K562 (cell line): ENCODE measurements at regions not wholly inside any gene's neighbourhood (a gene's known extent, or its start where the extent isn't known, plus 50 kb on each side); places are given as distances from the start of the nearest gene placed in this dataset.

Source experiments
- ATAC-seq: fragments of 200-7000 bp; cut with Tn5 transposase; 3 replicates; pipeline ENCODE4 v1.9.1; 2020; ENCODE audit warnings: moderate library complexity
- BruUV-seq: library from RNA; stranded (reverse); fragments of 400-500 nt; replicated peaks from 2 replicates; lab custom pipeline; 2021; lab: Mats Ljungman, UMichigan
- CTCF ChIA-PET: fragments of 300-600 bp; formaldehyde crosslinking; extraction: SDS; loops from one replicate; lab custom pipeline; 2021; ENCODE audit warnings: low intra/inter-chr PET ratio; lab: Yijun Ruan, JAX
- POLR2A ChIA-PET: fragments of 300-600, 350-650 bp; sonication (Branson Sonifier 250); formaldehyde crosslinking; extraction: SDS; loops from one replicate; lab custom pipeline; 2021; ENCODE audit warnings: antibody characterized with exemption, inconsistent platforms; lab: Yijun Ruan, JAX
- DNase-seq, 4 experiments: peaks; one replicate each; pipeline versions ENCODE4 v3.0.0 to v3.0.0-alpha.2; 2011 to 2018; ENCODE audit warnings: low spot score in 3 of 4, mixed read lengths in 3 of 4; ENCODE audit errors: extremely low read depth in 1 of 4
- FAIRE-seq: peaks from 2 replicates; lab custom pipeline; 2011; peaks lifted over from hg19 to GRCh38; lab: Jason Lieb, UNC
- H2AFZ ChIP-seq: 2 replicates; pipeline ENCODE4 v1.6.0; 2011; ENCODE audit warnings: low read depth, low read length, control low read depth, inconsistent platforms
- H3K27ac ChIP-seq: fragments of 200-600 bp; 3 replicates; pipeline ENCODE4 v1.8.0; 2011; ENCODE audit warnings: low read depth, mild to moderate bottlenecking, control low read depth, inconsistent platforms, low read length, moderate library complexity, mixed read lengths; ENCODE audit errors: extremely low read depth
- H3K27me3 ChIP-seq, 2 experiments: fragments of 300-600 bp in 1 of 2; 2 replicates in 1 of 2; 3 replicates in 1 of 2; pipeline versions ENCODE4 v1.6.0 to v1.8.0; 2011; ENCODE audit warnings: inconsistent platforms in 2 of 2, low read length in 2 of 2, mild to moderate bottlenecking in 1 of 2, mixed read lengths in 1 of 2, moderate library complexity in 1 of 2; ENCODE audit not compliant: control insufficient read depth in 2 of 2, insufficient read depth in 2 of 2
- H3K36me3 ChIP-seq: fragments of 300-600 bp; 3 replicates; pipeline ENCODE4 v1.8.0; 2011; ENCODE audit warnings: mild to moderate bottlenecking, low read length, inconsistent platforms; ENCODE audit not compliant: control insufficient read depth, insufficient read depth
- H3K4me1 ChIP-seq, 2 experiments: fragments of 200-600 bp in 1 of 2; replicated peaks in 1 of 2; 2 replicates in 1 of 2; 3 replicates in 1 of 2; pipeline versions ENCODE4 v1.5.1 to v1.8.0; 2011; ENCODE audit warnings: inconsistent platforms in 2 of 2, low read length in 2 of 2, mild to moderate bottlenecking in 1 of 2, mixed read lengths in 1 of 2, moderate library complexity in 1 of 2; ENCODE audit not compliant: control insufficient read depth in 2 of 2, insufficient read depth in 2 of 2
- H3K4me2 ChIP-seq: 2 replicates; pipeline ENCODE4 v1.6.1; 2011; ENCODE audit warnings: low read length, control low read depth, inconsistent platforms, mixed read lengths; ENCODE audit not compliant: insufficient read depth
- H3K4me3 ChIP-seq: fragments of 200-600 bp; sonication (generic), shearing (Covaris generic); 2 replicates; pipeline ENCODE4 v1.5.1; 2016; ENCODE audit warnings: control low read depth, inconsistent platforms
- H3K79me2 ChIP-seq: fragments of 200-600 bp; 3 replicates; pipeline ENCODE4 v1.8.0; 2011; ENCODE audit warnings: low read length, inconsistent platforms; ENCODE audit not compliant: control insufficient read depth, insufficient read depth
- H3K9ac ChIP-seq, 2 experiments: 2 replicates each; pipeline versions ENCODE4 v1.6.0 to v1.6.1; 2011; ENCODE audit warnings: low read depth in 2 of 2, low read length in 2 of 2, control low read depth in 1 of 2, inconsistent platforms in 1 of 2, mild to moderate bottlenecking in 1 of 2, mixed read lengths in 1 of 2; ENCODE audit not compliant: insufficient read depth in 1 of 2
- H3K9me1 ChIP-seq: one replicate; pipeline ENCODE4 v1.6.0; 2011; ENCODE audit warnings: inconsistent platforms, mild to moderate bottlenecking, low read length, moderate library complexity; ENCODE audit not compliant: control insufficient read depth, insufficient read depth
- H3K9me3 ChIP-seq: replicated peaks from 2 replicates; pipeline ENCODE4 v1.5.1; 2011; ENCODE audit warnings: low read depth, low read length, inconsistent platforms; ENCODE audit not compliant: control insufficient read depth, insufficient read depth
- H4K20me1 ChIP-seq: replicated peaks from 2 replicates; pipeline ENCODE4 v1.6.1; 2011; ENCODE audit warnings: low read length, inconsistent platforms, mixed read lengths; ENCODE audit not compliant: control insufficient read depth, insufficient read depth
- ASH1L ChIP-seq: fragments of 450-650 bp; IDR thresholded peaks from 2 replicates; pipeline ENCODE4 v1.6.1; 2018; ENCODE audit warnings: borderline replicate concordance, mild to moderate bottlenecking, low read depth; ENCODE audit not compliant: partially characterized antibody
- CSDE1 ChIP-seq, 2 experiments: fragments of 450-650 bp; IDR thresholded peaks; 2 replicates each; pipeline ENCODE4 v1.6.1; 2016; ENCODE audit warnings: mild to moderate bottlenecking in 1 of 2
- E2F3 ChIP-seq: fragments of 250-450 bp; sonication (Bioruptor Pico); IDR thresholded peaks from 2 replicates; pipeline ENCODE4 v1.4.0; 2020; ENCODE audit warnings: mild to moderate bottlenecking
- FOXJ2 ChIP-seq: fragments of 200-800 bp; sonication (Bioruptor generic); IDR thresholded peaks from 2 replicates; pipeline ENCODE4 v1.6.1; 2016; ENCODE audit warnings: missing genetic modification characterization, missing compliant biosample characterization
- TEAD4 ChIP-seq, 2 experiments: sonication (generic) in 1 of 2; formaldehyde crosslinking in 1 of 2; IDR thresholded peaks; 2 replicates each; pipeline versions ENCODE4 v1.6.1 to v1.8.0; 2012 to 2022; ENCODE audit warnings: borderline replicate concordance in 1 of 2, inconsistent platforms in 1 of 2, low read length in 1 of 2, mild to moderate bottlenecking in 1 of 2, missing genetic modification reagents in 1 of 2
- THRB ChIP-seq: fragments of 450-650 bp; formaldehyde crosslinking; conservative IDR thresholded peaks from 2 replicates; pipeline ENCODE4 v1.4.0; 2022; ENCODE audit warnings: mild to moderate bottlenecking, missing genetic modification characterization
- UBTF ChIP-seq, 2 experiments: IDR thresholded peaks; 2 replicates each; pipeline ENCODE4 v1.6.1; 2012; ENCODE audit warnings: improper control_type of control experiment in 2 of 2, low read depth in 2 of 2, low read length in 2 of 2, borderline replicate concordance in 1 of 2
- ZBTB5 ChIP-seq: fragments of 450-650 bp; IDR thresholded peaks from 2 replicates; pipeline ENCODE4 v1.6.1; 2017; ENCODE audit warnings: antibody characterized with exemption
- WGBS: fragments of 100-300 bp; shearing (Covaris generic); methylation state at CpG from one replicate; pipeline ENCODE4 v1.1.6; 2016; ENCODE audit warnings: low coverage, mixed read lengths; ENCODE audit not compliant: insufficient coverage; ENCODE audit errors: missing lambda C conversion rate; 5-methylcytosine and 5-hydroxymethylcytosine counted together
- in situ Hi-C: fragments of 300-500 bp; cut with MboI; formaldehyde crosslinking; loops from 4 replicates; pipeline ENCODE4 v1.15.0; 2018; ENCODE audit warnings: inconsistent platforms, mixed read lengths
- intact Hi-C: fragments of 100-400 bp; cut with micrococcal nuclease; formaldehyde crosslinking; loops from 2 replicates; pipeline ENCODE4 v1.14.2; 2022

- no peaks in the 10 kb centered on the region for H4K20me1 ChIP-seq
- H2AFZ ChIP-seq, result no peak overlapping the region
- H3K27me3 ChIP-seq, result no peaks in the 10 kb centered on the region
- no TSS peak for BruUV-seq
- CTCF ChIA-PET, result no interaction called here
- no peaks in the 10 kb centered on the region for H3K79me2 ChIP-seq
- H3K9me1 ChIP-seq, result no peaks in the 10 kb centered on the region
- no peak overlapping the region for H3K4me3 ChIP-seq
- 70% methylated on average over 7 of the region's 7 CpGs for WGBS
- H3K9ac ChIP-seq, result no peak overlapping the region
- no peak for DNase-seq
- intact Hi-C loops, result no loop called here
- no peak for FAIRE-seq
- no peaks in the 10 kb centered on the region for H3K36me3 ChIP-seq
- no peak for ATAC-seq
- POLR2A ChIA-PET, result interaction anchor here (0.6 to 1.0 kb wide), 3 partner anchors 12 to 321 kb away, joined by 3 read pairs; no protein-coding TSS in a partner anchor
- H3K27ac ChIP-seq, result no peak overlapping the region
- H3K4me2 ChIP-seq, result no peak overlapping the region
- H3K4me1 ChIP-seq, result peaks cover 0 to 10% of the 10 kb centered on the region in 2 experiments; a peak in 1 of 5 replicates
- in situ Hi-C loops, result no loop called here
- H3K9me3 ChIP-seq, result no peaks in the 10 kb centered on the region
- TF ChIP-seq E2F3 (CRISPR knock-in tag) (no peak), UBTF (IDR thresholded peaks at IDR 0.05; ENCODE audit: borderline replicate concordance in 1 of 2, low read depth in 2 of 2, low read length in 2 of 2) (no peak), TEAD4 (IDR thresholded peaks at IDR 0.05; ENCODE audit: low read length) (no peak), TEAD4 (CRISPR knock-in tag; IDR thresholded peaks at IDR 0.05; ENCODE audit: borderline replicate concordance) (no peak), ASH1L (no peak), FOXJ2 (tag) (no peak), ZBTB5 (no peak), CSDE1 (IDR thresholded peaks at IDR 0.05) (no peak), THRB (CRISPR knock-in tag) (no peak)
Observed at GRCh38 chr12:47391566-47391965, 311.8 kb upstream of the AMIGO2 start.
